ENCODE measurements at regions not wholly inside any gene's neighbourhood (a gene's known extent, or its start where the extent isn't known, plus 50 kb on each side); places are given as distances from the start of the nearest gene placed in this dataset.

- no peak overlapping the region for H3K4me3 ChIP-seq (ENCODE audit: low read depth, low read length)
- no peak overlapping the region for H3K9ac ChIP-seq (ENCODE audit: low read depth, low read length)
- no peaks in the 10 kb centered on the region for H3K36me3 ChIP-seq (ENCODE audit: control insufficient read depth, insufficient read depth, low read length)
- H3K9me3 ChIP-seq (ENCODE audit: control insufficient read depth, insufficient read depth, low read length) = no peaks in the 10 kb centered on the region
- no peak overlapping the region for H3K27ac ChIP-seq (ENCODE audit: low read depth, low read length)
- H3K4me1 ChIP-seq (ENCODE audit: control insufficient read depth, insufficient read depth, low read length) = peaks cover 23% of the 10 kb centered on the region
- no peaks in the 10 kb centered on the region for H3K27me3 ChIP-seq (ENCODE audit: control insufficient read depth, insufficient read depth, low read length)
These were observed 253.7 kb downstream of the MSRB3 start for GRCh38 chr12:65532162-65532561.

DNA sequence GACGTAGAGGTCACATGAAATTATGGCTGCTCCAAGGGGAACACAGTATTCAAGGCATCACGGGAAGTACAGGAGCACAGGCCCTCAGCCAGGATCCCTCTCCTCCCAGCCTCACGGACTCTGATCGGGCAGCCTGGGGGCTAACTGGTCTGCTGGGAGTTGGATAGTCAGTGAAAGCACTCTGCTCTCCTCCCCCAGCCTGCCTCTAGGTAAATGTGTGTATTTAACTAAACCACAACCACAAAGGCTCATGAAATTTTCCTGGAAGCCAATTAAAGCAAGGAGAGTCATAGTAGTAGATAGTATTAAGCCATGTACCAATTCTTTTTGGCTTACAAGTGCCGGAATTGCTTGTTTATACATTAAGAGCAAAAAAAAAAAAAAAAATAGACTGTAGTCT, 254.3 kb downstream of the MSRB3 start:
- H3K27me3 ChIP-seq (ENCODE audit: control insufficient read depth, insufficient read depth, low read length) = no peaks in the 10 kb centered on the region
- no peak overlapping the region for H3K4me3 ChIP-seq (ENCODE audit: low read depth, low read length)
- H3K4me1 ChIP-seq (ENCODE audit: control insufficient read depth, insufficient read depth, low read length) = peaks cover 23% of the 10 kb centered on the region
- no peak overlapping the region for H3K27ac ChIP-seq (ENCODE audit: low read depth, low read length)
- H3K9ac ChIP-seq (ENCODE audit: low read depth, low read length) = no peak overlapping the region
- H3K9me3 ChIP-seq (ENCODE audit: control insufficient read depth, insufficient read depth, low read length) = no peaks in the 10 kb centered on the region
- H3K36me3 ChIP-seq (ENCODE audit: control insufficient read depth, insufficient read depth, low read length) = no peaks in the 10 kb centered on the region

GRCh38 chr12:65533177-65533883, 254.8 kb downstream of the MSRB3 start:
- no peaks in the 10 kb centered on the region for H3K9me3 ChIP-seq (ENCODE audit: control insufficient read depth, insufficient read depth, low read length)
- no peaks in the 10 kb centered on the region for H3K36me3 ChIP-seq (ENCODE audit: control insufficient read depth, insufficient read depth, low read length)
- no peak overlapping the region for H3K27ac ChIP-seq (ENCODE audit: low read depth, low read length)
- H3K4me1 ChIP-seq (ENCODE audit: control insufficient read depth, insufficient read depth, low read length) = peaks cover 23% of the 10 kb centered on the region
- no peak overlapping the region for H3K9ac ChIP-seq (ENCODE audit: low read depth, low read length)
- no peak overlapping the region for H3K4me3 ChIP-seq (ENCODE audit: low read depth, low read length)
- no peaks in the 10 kb centered on the region for H3K27me3 ChIP-seq (ENCODE audit: control insufficient read depth, insufficient read depth, low read length)

- Histone ChIP-seq H3K9me3 (ENCODE audit: control insufficient read depth, insufficient read depth, low read length) (peaks cover under 1% of the 10 kb centered on the region; the same call in 1 of the 2 replicates), H3K27ac (ENCODE audit: low read depth, low read length) (no peak overlapping the region), H3K4me1 (ENCODE audit: control insufficient read depth, insufficient read depth, low read length) (peaks cover 23% of the 10 kb centered on the region), H3K36me3 (ENCODE audit: control insufficient read depth, insufficient read depth, low read length) (no peaks in the 10 kb centered on the region), H3K9ac (ENCODE audit: low read depth, low read length) (no peak overlapping the region), H3K27me3 (ENCODE audit: control insufficient read depth, insufficient read depth, low read length) (no peaks in the 10 kb centered on the region), H3K4me3 (ENCODE audit: low read depth, low read length) (no peak overlapping the region)
These were observed 255.9 kb downstream of the MSRB3 start for GRCh38 chr12:65534238-65534841.

DNA sequence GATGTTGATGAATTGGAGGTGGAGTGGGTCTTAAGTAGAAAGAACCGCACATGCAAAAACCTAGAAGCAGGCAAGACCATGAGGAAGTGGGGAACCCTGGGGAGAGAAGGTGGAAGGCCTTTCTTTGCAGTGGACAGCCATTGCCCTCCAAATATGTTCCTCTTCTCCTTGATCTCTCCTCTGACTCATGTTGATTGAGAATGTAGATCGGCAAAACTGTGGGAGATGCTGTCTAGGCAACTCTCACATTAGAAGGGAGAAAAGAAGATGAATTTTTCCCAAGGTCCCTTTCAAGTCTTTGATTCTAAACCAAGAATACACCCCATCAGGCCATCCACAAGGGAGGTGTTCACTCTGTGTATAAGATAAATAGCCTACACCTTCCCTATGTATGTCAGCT, 257.5 kb downstream of the MSRB3 start:
- peaks cover 14% of the 10 kb centered on the region for H3K9me3 ChIP-seq (ENCODE audit: control insufficient read depth, insufficient read depth, low read length)
- no peak overlapping the region for H3K9ac ChIP-seq (ENCODE audit: low read depth, low read length)
- H3K27me3 ChIP-seq (ENCODE audit: control insufficient read depth, insufficient read depth, low read length) = no peaks in the 10 kb centered on the region
- no peak overlapping the region for H3K27ac ChIP-seq (ENCODE audit: low read depth, low read length)
- H3K4me1 ChIP-seq (ENCODE audit: control insufficient read depth, insufficient read depth, low read length) = peaks cover 23% of the 10 kb centered on the region
- H3K36me3 ChIP-seq (ENCODE audit: control insufficient read depth, insufficient read depth, low read length) = no peaks in the 10 kb centered on the region
- no peak overlapping the region for H3K4me3 ChIP-seq (ENCODE audit: low read depth, low read length)

- Histone ChIP-seq H3K27me3 (ENCODE audit: control insufficient read depth, insufficient read depth, low read length) (no peaks in the 10 kb centered on the region), H3K9ac (ENCODE audit: low read depth, low read length) (no peak overlapping the region), H3K4me1 (ENCODE audit: control insufficient read depth, insufficient read depth, low read length) (peaks cover 23% of the 10 kb centered on the region), H3K4me3 (ENCODE audit: low read depth, low read length) (no peak overlapping the region), H3K27ac (ENCODE audit: low read depth, low read length) (no peak overlapping the region), H3K36me3 (ENCODE audit: control insufficient read depth, insufficient read depth, low read length) (no peaks in the 10 kb centered on the region), H3K9me3 (ENCODE audit: control insufficient read depth, insufficient read depth, low read length) (peaks cover 16% of the 10 kb centered on the region)
These were observed 257.9 kb downstream of the MSRB3 start for GRCh38 chr12:65536351-65536750.

DNA sequence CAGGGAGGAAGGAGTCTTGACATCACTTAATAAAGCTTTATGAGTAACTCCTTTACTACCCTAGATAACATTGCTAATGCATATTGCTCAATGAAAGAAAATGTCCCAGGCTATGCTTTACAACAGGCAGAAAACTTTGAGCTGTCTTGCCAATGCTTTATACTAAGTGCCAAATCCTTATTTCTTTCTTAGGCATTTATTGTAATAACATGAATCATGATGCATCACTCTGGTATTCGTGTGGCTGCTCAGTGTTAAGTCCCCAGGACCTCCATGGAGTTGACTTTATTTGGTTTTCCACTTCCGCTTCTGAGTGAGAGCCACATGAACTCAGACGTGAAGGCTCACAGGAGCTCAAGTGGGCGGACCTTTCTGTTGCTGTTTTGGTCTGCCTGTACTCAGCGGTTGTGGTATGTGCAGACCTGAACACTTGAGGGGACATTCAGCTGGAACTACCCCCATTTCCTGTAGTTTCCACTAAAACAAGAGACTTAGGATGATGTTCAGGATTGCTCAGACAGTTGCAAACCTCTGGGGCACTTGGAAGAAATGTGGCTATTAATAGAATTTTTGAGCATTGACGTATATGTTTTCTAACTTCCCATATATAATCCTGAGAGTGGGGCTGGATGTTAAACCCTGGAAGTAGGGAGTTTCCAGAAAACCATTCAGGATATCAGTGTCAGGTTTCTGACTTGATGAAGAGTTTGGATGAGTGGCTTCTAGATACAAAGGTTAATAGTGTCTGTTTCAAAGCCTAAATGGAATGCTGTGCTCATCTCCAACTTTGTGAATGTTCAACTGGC, 258.6 kb downstream of the MSRB3 start:
- H3K27me3 ChIP-seq (ENCODE audit: control insufficient read depth, insufficient read depth, low read length) = no peaks in the 10 kb centered on the region
- H3K36me3 ChIP-seq (ENCODE audit: control insufficient read depth, insufficient read depth, low read length) = no peaks in the 10 kb centered on the region
- H3K27ac ChIP-seq (ENCODE audit: low read depth, low read length) = no peak overlapping the region
- H3K4me3 ChIP-seq (ENCODE audit: low read depth, low read length) = no peak overlapping the region
- peaks cover 23% of the 10 kb centered on the region for H3K4me1 ChIP-seq (ENCODE audit: control insufficient read depth, insufficient read depth, low read length)
- H3K9ac ChIP-seq (ENCODE audit: low read depth, low read length) = no peak overlapping the region
- peaks cover 16% of the 10 kb centered on the region for H3K9me3 ChIP-seq (ENCODE audit: control insufficient read depth, insufficient read depth, low read length)

DNA sequence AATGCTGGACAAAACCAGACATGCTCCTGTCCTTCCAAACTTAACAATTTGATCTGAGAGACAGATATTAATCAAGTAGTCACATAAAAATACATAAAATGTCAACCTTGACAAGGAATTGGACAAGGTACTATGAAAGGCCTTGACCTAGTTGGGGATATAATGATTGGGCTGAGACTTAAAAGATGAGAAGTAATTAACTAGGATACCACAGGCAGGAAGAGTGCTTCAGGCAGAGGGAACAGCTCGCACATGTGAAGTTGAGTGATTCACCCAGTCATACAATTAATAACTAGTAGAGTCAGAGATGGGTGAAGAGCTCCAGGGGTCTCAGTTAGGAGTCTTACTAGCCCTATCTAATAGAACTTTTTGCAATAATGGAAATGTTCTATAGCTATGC, 259.5 kb downstream of the MSRB3 start:
- H3K4me1 ChIP-seq (ENCODE audit: control insufficient read depth, insufficient read depth, low read length) = peaks cover 21% of the 10 kb centered on the region
- no peak overlapping the region for H3K9ac ChIP-seq (ENCODE audit: low read depth, low read length)
- H3K36me3 ChIP-seq (ENCODE audit: control insufficient read depth, insufficient read depth, low read length) = no peaks in the 10 kb centered on the region
- no peak overlapping the region for H3K27ac ChIP-seq (ENCODE audit: low read depth, low read length)
- H3K9me3 ChIP-seq (ENCODE audit: control insufficient read depth, insufficient read depth, low read length) = peaks cover 16% of the 10 kb centered on the region
- no peaks in the 10 kb centered on the region for H3K27me3 ChIP-seq (ENCODE audit: control insufficient read depth, insufficient read depth, low read length)
- no peak overlapping the region for H3K4me3 ChIP-seq (ENCODE audit: low read depth, low read length)

DNA sequence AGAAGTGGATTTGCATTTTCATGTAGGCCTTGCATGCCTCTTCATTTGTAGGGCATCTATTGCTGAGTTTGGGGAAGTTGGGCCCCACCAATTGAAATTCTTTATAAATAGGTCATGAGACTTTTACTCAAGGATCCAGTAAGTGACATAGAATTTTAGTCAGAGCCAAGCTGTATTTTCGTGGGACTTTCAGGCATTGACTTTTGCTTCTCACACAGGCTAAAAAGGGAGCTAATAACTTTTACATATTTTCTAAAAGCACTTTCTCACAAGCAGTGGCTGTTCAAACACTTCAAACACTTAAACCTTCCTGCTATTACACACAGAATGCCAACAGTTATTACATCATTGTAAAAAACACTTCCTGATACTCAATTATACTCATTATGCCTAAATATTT, 260.5 kb downstream of the MSRB3 start:
- H3K27me3 ChIP-seq (ENCODE audit: control insufficient read depth, insufficient read depth, low read length) = no peaks in the 10 kb centered on the region
- H3K27ac ChIP-seq (ENCODE audit: low read depth, low read length) = no peak overlapping the region
- H3K9me3 ChIP-seq (ENCODE audit: control insufficient read depth, insufficient read depth, low read length) = peaks cover 16% of the 10 kb centered on the region
- no peak overlapping the region for H3K9ac ChIP-seq (ENCODE audit: low read depth, low read length)
- no peak overlapping the region for H3K4me3 ChIP-seq (ENCODE audit: low read depth, low read length)
- H3K4me1 ChIP-seq (ENCODE audit: control insufficient read depth, insufficient read depth, low read length) = peaks cover 11% of the 10 kb centered on the region
- no peaks in the 10 kb centered on the region for H3K36me3 ChIP-seq (ENCODE audit: control insufficient read depth, insufficient read depth, low read length)

DNA sequence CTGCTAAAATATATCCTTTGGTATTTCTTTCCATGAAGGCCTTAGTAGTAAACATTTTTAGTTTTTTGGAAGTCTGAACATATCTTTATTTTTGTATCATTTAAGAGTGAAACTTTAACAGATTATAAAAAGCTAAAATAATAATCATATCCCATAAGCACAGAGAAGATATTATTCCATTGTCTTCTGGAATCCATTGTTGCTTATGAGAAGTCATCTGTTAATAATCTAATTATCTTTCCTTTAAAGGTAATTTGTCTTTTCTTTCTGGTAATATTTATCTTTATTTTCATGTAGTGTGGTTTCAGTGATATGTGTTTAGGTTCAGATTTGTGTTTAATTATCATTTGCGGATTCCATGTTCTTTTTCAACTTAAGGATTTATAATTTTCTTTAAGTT, 261.7 kb downstream of the MSRB3 start:
- Histone ChIP-seq H3K4me3 (ENCODE audit: low read depth, low read length) (no peak overlapping the region), H3K27ac (ENCODE audit: low read depth, low read length) (no peak overlapping the region), H3K4me1 (ENCODE audit: control insufficient read depth, insufficient read depth, low read length) (no peaks in the 10 kb centered on the region; the same call in 1 of the 2 replicates), H3K36me3 (ENCODE audit: control insufficient read depth, insufficient read depth, low read length) (no peaks in the 10 kb centered on the region), H3K9ac (ENCODE audit: low read depth, low read length) (no peak overlapping the region), H3K27me3 (ENCODE audit: control insufficient read depth, insufficient read depth, low read length) (no peaks in the 10 kb centered on the region), H3K9me3 (ENCODE audit: control insufficient read depth, insufficient read depth, low read length) (peaks cover 16% of the 10 kb centered on the region)

- Histone ChIP-seq H3K36me3 (ENCODE audit: control insufficient read depth, insufficient read depth, low read length) (no peaks in the 10 kb centered on the region), H3K9me3 (ENCODE audit: control insufficient read depth, insufficient read depth, low read length) (no peaks in the 10 kb centered on the region), H3K4me1 (ENCODE audit: control insufficient read depth, insufficient read depth, low read length) (no peaks in the 10 kb centered on the region), H3K9ac (ENCODE audit: low read depth, low read length) (no peak overlapping the region), H3K27ac (ENCODE audit: low read depth, low read length) (no peak overlapping the region), H3K4me3 (ENCODE audit: low read depth, low read length) (no peak overlapping the region), H3K27me3 (ENCODE audit: control insufficient read depth, insufficient read depth, low read length) (no peaks in the 10 kb centered on the region)
These were observed 268.0 kb downstream of the MSRB3 start for GRCh38 chr12:65546528-65546927.

Data from HUES48 (cell line).